ENCODE measurements at regions not wholly inside any gene's neighbourhood (a gene's known extent, or its start where the extent isn't known, plus 50 kb on each side); places are given as distances from the start of the nearest gene placed in this dataset.
"Not testable (repeated sequence)": the region's sequence is repeated elsewhere in the genome, so short reads cannot be mapped to it uniquely, and the experiment has no call there.

- no peak for TF ChIP-seq CTCF (IDR thresholded peaks at IDR 0.05; ENCODE audit: insufficient read depth, low read length, poor library complexity, severe bottlenecking)
- DNase-seq (ENCODE audit: low read depth): no peak
- Histone ChIP-seq H3K27me3 (ENCODE audit: control insufficient read depth, insufficient read depth, low read length) (no peaks in the 10 kb centered on the region), H3K36me3 (ENCODE audit: control insufficient read depth, insufficient read depth, low read length) (no peaks in the 10 kb centered on the region), H3K4me3 (ENCODE audit: low read depth, low read length) (no peak overlapping the region)
These were observed 272.0 kb downstream of the RPAP3 start for GRCh38 chr12:47433876-47434275.

GRCh38 chr12:47426678-47427309, 279.0 kb downstream of the RPAP3 start:
- not testable (repeated sequence) for H3K36me3 ChIP-seq (ENCODE audit: control insufficient read depth, insufficient read depth, low read length); H3K4me3 ChIP-seq (ENCODE audit: low read depth, low read length); H3K27me3 ChIP-seq (ENCODE audit: control insufficient read depth, insufficient read depth, low read length); DNase-seq (ENCODE audit: low read depth)

GRCh38 chr12:47422611-47423010, 283.2 kb downstream of the RPAP3 start:
- TF ChIP-seq CTCF (IDR thresholded peaks at IDR 0.05; ENCODE audit: insufficient read depth, low read length, poor library complexity, severe bottlenecking): no peak
- Histone ChIP-seq H3K4me3 (ENCODE audit: low read depth, low read length) (no peak overlapping the region), H3K36me3 (ENCODE audit: control insufficient read depth, insufficient read depth, low read length) (no peaks in the 10 kb centered on the region), H3K27me3 (ENCODE audit: control insufficient read depth, insufficient read depth, low read length) (no peaks in the 10 kb centered on the region)
- DNase-seq (ENCODE audit: low read depth): no peak

- no peak for TF ChIP-seq CTCF (IDR thresholded peaks at IDR 0.05; ENCODE audit: insufficient read depth, low read length, poor library complexity, severe bottlenecking)
These were observed 286.3 kb downstream of the RPAP3 start for GRCh38 chr12:47419497-47419896.

GRCh38 chr12:47417955-47418354, 287.9 kb downstream of the RPAP3 start:
- no peak overlapping the region for H3K4me3 ChIP-seq (ENCODE audit: low read depth, low read length)
- TF ChIP-seq CTCF (IDR thresholded peaks at IDR 0.05; ENCODE audit: insufficient read depth, low read length, poor library complexity, severe bottlenecking): no peak
- no peak for DNase-seq (ENCODE audit: low read depth)
- H3K36me3 ChIP-seq (ENCODE audit: control insufficient read depth, insufficient read depth, low read length): no peaks in the 10 kb centered on the region
- H3K27me3 ChIP-seq (ENCODE audit: control insufficient read depth, insufficient read depth, low read length): no peaks in the 10 kb centered on the region

More at GRCh38 chr12:47419497-47419896, 286.3 kb downstream of the RPAP3 start:
- Histone ChIP-seq H3K36me3 (ENCODE audit: control insufficient read depth, insufficient read depth, low read length) (no peaks in the 10 kb centered on the region), H3K4me3 (ENCODE audit: low read depth, low read length) (no peak overlapping the region), H3K27me3 (ENCODE audit: control insufficient read depth, insufficient read depth, low read length) (no peaks in the 10 kb centered on the region)
- no peak for DNase-seq (ENCODE audit: low read depth)

- DNase-seq (ENCODE audit: low read depth): no peak
- no peak for TF ChIP-seq CTCF (IDR thresholded peaks at IDR 0.05; ENCODE audit: insufficient read depth, low read length, poor library complexity, severe bottlenecking)
- Histone ChIP-seq H3K27me3 (ENCODE audit: control insufficient read depth, insufficient read depth, low read length) (no peaks in the 10 kb centered on the region), H3K4me3 (ENCODE audit: low read depth, low read length) (no peak overlapping the region), H3K36me3 (ENCODE audit: control insufficient read depth, insufficient read depth, low read length) (no peaks in the 10 kb centered on the region)
These were observed 288.7 kb downstream of the RPAP3 start for GRCh38 chr12:47417121-47417520.
